PC-9 (cell line): ENCODE measurements at regions not wholly inside any gene's neighbourhood (a gene's known extent, or its start where the extent isn't known, plus 50 kb on each side); places are given as distances from the start of the nearest gene placed in this dataset.

ENCODE experiments used
- EZH2 ChIP-seq: fragments of 200-600 bp; sonication (generic); IDR thresholded peaks from 2 replicates; pipeline ENCODE4 v1.8.0; 2017; ENCODE audit warnings: antibody characterized with exemption, low read depth
- TF ChIP-seq, protein P1 (sequence below): fragments of 200-600 bp; sonication (generic); conservative IDR thresholded peaks from 2 replicates; pipeline ENCODE4 v1.6.1; 2017; ENCODE audit warnings: mixed run types, antibody characterized with exemption, mild to moderate bottlenecking, moderate library complexity

DNA sequence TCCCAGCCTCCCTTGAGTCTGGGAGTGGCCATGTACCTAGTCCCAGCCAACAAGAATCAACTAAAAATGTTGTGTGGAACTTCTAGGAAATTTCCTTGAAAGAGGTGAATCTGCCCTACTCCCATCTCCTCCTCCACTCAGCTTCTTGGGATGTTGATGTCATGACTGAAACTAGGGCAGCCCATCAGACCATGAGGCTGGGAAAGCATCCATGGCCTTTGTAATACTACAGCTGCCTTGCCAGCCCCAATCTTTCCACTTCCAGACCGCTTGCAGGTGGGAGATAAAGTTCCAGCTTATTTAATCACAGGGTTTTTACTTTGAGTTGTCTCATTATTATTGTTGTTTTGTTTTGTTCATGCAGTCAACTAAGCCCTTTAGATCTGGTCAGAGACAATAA is 170.3 kb upstream of the LMNTD1 start:
- TF ChIP-seq, protein P1, sequence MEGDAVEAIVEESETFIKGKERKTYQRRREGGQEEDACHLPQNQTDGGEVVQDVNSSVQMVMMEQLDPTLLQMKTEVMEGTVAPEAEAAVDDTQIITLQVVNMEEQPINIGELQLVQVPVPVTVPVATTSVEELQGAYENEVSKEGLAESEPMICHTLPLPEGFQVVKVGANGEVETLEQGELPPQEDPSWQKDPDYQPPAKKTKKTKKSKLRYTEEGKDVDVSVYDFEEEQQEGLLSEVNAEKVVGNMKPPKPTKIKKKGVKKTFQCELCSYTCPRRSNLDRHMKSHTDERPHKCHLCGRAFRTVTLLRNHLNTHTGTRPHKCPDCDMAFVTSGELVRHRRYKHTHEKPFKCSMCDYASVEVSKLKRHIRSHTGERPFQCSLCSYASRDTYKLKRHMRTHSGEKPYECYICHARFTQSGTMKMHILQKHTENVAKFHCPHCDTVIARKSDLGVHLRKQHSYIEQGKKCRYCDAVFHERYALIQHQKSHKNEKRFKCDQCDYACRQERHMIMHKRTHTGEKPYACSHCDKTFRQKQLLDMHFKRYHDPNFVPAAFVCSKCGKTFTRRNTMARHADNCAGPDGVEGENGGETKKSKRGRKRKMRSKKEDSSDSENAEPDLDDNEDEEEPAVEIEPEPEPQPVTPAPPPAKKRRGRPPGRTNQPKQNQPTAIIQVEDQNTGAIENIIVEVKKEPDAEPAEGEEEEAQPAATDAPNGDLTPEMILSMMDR = no peak
- TF ChIP-seq EZH2 = no peak
